ENCODE measurements at regions not wholly inside any gene's neighbourhood (a gene's known extent, or its start where the extent isn't known, plus 50 kb on each side); places are given as distances from the start of the nearest gene placed in this dataset.

DNA sequence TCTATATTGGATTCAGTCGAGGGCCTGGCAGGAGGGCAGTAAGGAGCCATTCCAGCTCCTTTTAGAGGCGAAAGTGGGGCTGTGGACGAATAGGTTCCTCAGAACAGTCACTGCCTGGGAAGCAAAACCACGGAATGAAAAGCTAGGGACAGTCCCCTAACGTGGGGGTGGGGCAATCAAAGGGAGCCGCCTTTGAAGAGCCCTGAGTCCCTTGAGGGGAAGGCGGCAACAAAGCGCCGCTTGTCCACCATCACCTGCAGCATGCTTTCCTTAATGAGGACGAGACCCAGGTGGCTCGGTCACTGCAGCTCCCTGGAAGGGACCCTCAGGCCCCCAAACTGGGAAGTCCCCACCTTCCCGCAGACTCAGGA is 184.7 kb downstream of the ETS2 start:
- no peaks in the 10 kb centered on the region for H3K9me3 ChIP-seq
- no peak overlapping the region for H3K4me3 ChIP-seq
- intact Hi-C loops (cut with DNase I) = loop anchor here (10.0 kb wide), 1 partner anchor 176 kb away; no protein-coding TSS in a partner anchor
- peak; percentile 28 for ATAC-seq
- no peaks in the 10 kb centered on the region for H3K27me3 ChIP-seq
- peaks cover 67% of the 10 kb centered on the region for H3K4me1 ChIP-seq
- H3K27ac ChIP-seq = peak overlapping the region; percentile 49
- TF ChIP-seq, protein P1, sequence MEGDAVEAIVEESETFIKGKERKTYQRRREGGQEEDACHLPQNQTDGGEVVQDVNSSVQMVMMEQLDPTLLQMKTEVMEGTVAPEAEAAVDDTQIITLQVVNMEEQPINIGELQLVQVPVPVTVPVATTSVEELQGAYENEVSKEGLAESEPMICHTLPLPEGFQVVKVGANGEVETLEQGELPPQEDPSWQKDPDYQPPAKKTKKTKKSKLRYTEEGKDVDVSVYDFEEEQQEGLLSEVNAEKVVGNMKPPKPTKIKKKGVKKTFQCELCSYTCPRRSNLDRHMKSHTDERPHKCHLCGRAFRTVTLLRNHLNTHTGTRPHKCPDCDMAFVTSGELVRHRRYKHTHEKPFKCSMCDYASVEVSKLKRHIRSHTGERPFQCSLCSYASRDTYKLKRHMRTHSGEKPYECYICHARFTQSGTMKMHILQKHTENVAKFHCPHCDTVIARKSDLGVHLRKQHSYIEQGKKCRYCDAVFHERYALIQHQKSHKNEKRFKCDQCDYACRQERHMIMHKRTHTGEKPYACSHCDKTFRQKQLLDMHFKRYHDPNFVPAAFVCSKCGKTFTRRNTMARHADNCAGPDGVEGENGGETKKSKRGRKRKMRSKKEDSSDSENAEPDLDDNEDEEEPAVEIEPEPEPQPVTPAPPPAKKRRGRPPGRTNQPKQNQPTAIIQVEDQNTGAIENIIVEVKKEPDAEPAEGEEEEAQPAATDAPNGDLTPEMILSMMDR (IDR thresholded peaks at IDR 0.05) = no peak
- no peaks in the 10 kb centered on the region for H3K36me3 ChIP-seq
- peak; percentile 74 for DNase-seq

DNA sequence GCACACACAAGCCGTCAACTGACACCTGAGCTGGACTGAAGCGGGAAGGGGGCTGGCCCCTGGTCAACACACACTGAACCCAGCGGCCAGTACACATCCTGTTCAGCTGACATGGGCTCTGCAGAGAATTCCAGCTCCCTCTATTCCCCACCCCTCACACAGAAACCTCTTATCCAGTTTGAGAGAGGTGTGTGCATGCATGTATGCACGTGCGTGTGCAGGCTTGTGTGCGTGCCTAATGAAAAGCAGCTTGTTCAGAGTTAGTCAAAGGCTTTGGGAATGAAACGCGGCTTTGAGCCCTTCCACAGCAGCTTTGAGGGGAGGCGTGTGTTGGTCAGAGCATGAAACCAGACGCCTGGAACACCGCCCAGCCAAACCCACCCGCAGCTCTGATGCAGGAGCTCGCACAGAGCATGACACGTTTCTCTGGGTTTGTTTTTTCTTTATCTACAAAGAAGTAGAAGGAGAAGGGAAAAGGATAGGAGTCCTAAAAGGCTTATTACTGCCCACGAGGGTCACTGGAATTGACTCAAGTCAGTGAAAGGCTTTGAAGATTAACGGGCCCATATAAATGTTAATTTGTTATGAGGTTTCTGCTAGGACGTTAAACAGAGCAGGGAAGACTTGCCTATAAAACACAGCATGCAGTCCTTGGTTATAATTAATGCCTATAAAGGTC is 184.2 kb downstream of the ETS2 start:
- no peak for DNase-seq
- intact Hi-C loops (cut with DNase I) = loop anchor here (10.0 kb wide), 1 partner anchor 175 kb away; no protein-coding TSS in a partner anchor
- peak; percentile 41 for ATAC-seq
- peak overlapping the region; percentile 49 for H3K27ac ChIP-seq
- H3K27me3 ChIP-seq = no peaks in the 10 kb centered on the region
- no peaks in the 10 kb centered on the region for H3K9me3 ChIP-seq
- H3K4me3 ChIP-seq = no peak overlapping the region
- TF ChIP-seq, protein P1 (IDR thresholded peaks at IDR 0.05) = no peak
- H3K4me1 ChIP-seq = peaks cover 73% of the 10 kb centered on the region
- H3K36me3 ChIP-seq = no peaks in the 10 kb centered on the region

DNA sequence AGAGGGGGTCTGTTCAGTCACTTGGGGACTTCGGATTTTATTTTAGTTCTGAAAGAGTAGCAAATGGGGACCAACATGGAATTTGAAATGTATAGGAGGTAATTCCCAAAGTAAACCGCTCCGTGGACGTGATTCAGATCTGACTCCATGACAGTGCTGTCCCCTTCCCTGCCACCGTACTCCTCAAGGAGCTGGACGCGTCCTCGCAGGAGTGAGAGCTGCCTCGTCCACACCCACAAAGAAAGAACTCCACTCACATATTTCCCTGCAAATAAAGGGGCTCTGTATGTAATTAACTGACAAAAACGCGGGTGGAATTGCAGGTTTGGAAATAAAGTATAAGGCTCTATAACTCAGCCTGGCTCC is 183.6 kb downstream of the ETS2 start:
- intact Hi-C loops (cut with DNase I) = no loop called here
- Histone ChIP-seq H3K4me3 (no peak overlapping the region), H3K36me3 (no peaks in the 10 kb centered on the region), H3K27me3 (no peaks in the 10 kb centered on the region), H3K27ac (no peak overlapping the region), H3K9me3 (no peaks in the 10 kb centered on the region), H3K4me1 (peaks cover 76% of the 10 kb centered on the region)
- TF ChIP-seq, protein P1 (IDR thresholded peaks at IDR 0.05) = no peak
- DNase-seq (no peak), ATAC-seq (no peak)

DNA sequence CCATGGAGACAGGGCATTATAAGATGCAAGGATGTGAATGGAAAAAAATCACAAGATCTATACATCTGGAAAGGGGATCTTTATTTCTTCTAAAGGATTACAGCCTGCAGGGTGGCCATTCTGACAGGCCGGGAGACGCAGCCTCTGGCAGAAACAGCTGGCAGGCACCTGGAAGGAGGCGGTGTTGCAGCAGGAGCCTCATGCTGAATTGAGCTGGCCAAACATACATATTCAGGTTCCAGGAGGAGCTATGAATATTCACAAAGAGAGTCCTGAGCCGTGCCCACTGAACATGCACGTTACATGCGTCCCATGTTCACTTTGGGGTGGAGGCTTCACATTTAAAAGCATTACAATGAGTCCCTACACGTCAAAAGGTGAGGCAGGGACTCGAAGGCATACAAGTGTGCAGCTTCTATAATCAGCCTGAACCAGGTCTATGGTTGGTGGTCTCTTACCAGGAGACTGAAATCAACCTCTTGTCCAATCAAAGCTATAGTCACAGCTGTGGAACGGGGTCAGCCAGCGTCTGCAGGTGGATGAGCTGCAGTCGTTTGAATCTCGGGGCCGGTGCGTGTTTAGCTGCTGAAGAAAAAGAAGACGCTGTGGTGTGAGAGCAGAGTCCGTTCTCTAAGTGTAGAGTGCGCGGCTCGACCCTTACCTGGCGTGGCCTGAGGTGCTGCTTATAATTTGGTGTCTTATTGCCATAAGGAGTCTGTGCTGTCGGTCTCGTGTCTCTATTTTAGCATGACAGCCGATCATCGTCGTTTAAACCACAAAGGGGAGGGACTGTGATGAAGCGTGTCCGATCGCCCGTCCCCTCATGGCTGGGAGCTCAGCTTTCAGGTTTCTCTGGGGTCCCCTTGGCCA is 183.0 kb downstream of the ETS2 start:
- Histone ChIP-seq H3K9me3 (no peaks in the 10 kb centered on the region), H3K4me1 (peaks cover 70% of the 10 kb centered on the region)

DNA sequence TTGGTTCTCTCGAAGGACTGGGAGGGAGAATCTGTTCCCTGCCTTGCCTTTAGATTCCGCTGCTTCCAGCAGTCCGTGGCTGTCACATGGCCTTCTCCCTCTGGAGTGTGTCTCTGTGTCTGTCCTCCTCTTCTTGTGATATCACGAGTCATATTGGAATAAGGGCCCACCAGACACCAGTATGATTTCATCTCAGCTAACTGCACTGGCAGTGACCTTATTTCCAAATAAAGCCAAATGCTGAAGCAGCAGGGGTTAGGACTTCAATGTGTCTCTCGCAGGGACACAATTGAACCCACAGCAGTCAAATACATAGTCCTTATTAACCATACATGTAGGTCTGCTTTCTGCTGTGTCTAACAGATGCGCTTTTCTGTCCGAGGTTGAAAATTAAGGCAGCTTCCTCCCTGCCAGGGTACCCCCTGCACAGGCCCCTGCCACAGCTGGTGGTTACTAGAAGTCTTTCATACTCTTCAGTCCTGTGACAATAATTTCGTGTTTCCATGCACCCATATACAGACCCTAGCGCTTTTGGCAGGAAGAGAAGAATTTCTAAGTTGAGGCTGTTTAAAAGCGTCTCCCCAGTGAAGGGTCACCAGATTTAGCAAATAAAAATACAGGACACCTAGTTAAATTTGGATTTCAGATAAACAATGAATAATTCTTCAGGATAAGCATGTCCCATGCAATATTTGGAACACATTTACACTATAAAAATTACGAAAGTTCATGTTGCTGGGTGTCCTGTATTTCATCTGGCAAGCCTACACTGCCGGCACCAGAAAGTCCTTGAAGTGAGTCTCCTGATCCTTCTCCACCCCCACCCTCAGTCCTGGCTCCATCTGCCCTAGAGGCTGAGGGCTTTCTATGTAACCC is 182.1 kb downstream of the ETS2 start:
- peaks cover 63% of the 10 kb centered on the region for H3K4me1 ChIP-seq

More for the DNA sequence above, 183.0 kb downstream of the ETS2 start:
- intact Hi-C loops (cut with DNase I) = no loop called here
- H3K4me3 ChIP-seq = no peak overlapping the region
- ATAC-seq = no peak
- H3K36me3 ChIP-seq = no peaks in the 10 kb centered on the region
- no peak for DNase-seq
- H3K27ac ChIP-seq = no peak overlapping the region
- TF ChIP-seq, protein P1 (IDR thresholded peaks at IDR 0.05) = no peak
- H3K27me3 ChIP-seq = no peaks in the 10 kb centered on the region

More for the DNA sequence above, 182.1 kb downstream of the ETS2 start:
- Histone ChIP-seq H3K27me3 (no peaks in the 10 kb centered on the region), H3K27ac (no peak overlapping the region), H3K9me3 (no peaks in the 10 kb centered on the region), H3K4me3 (no peak overlapping the region), H3K36me3 (no peaks in the 10 kb centered on the region)
- intact Hi-C loops (cut with DNase I) = no loop called here
- ATAC-seq = no peak
- no peak for DNase-seq
- TF ChIP-seq, protein P1 (IDR thresholded peaks at IDR 0.05) = no peak

All from upper lobe of right lung (tissue), 1 donor.